ENCODE measurements at regions not wholly inside any gene's neighbourhood (a gene's known extent, or its start where the extent isn't known, plus 50 kb on each side); places are given as distances from the start of the nearest gene placed in this dataset.

DNA sequence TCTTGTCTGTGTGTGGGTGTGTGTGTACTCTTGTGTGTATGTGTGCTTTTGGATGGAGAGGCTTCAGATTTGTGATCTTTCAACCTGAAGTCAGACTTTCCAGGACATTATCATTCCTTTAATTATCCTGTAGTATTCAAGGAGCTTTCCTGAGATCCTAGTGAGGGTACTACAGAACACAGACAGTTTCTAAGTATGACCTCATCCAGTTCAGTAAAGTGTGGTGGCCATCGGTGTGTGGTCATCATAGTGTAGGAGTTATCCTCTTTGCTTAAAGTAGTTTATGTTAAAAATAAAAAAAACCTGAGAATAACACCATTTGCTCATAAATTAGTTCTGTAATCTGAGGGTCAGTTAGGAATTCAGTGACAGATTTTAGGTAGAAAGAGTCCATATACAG lies 478.0 kb upstream of the ACTBL2 start:
- TF ChIP-seq, protein P1, sequence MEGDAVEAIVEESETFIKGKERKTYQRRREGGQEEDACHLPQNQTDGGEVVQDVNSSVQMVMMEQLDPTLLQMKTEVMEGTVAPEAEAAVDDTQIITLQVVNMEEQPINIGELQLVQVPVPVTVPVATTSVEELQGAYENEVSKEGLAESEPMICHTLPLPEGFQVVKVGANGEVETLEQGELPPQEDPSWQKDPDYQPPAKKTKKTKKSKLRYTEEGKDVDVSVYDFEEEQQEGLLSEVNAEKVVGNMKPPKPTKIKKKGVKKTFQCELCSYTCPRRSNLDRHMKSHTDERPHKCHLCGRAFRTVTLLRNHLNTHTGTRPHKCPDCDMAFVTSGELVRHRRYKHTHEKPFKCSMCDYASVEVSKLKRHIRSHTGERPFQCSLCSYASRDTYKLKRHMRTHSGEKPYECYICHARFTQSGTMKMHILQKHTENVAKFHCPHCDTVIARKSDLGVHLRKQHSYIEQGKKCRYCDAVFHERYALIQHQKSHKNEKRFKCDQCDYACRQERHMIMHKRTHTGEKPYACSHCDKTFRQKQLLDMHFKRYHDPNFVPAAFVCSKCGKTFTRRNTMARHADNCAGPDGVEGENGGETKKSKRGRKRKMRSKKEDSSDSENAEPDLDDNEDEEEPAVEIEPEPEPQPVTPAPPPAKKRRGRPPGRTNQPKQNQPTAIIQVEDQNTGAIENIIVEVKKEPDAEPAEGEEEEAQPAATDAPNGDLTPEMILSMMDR (IDR thresholded peaks at IDR 0.05; ENCODE audit: poor library complexity), result no peak
- TF ChIP-seq EZH2 (IDR thresholded peaks at IDR 0.05; ENCODE audit: borderline replicate concordance), result no peak

Data from hepatocyte (in vitro differentiated cells).